ENCODE measurements at regions not wholly inside any gene's neighbourhood (a gene's known extent, or its start where the extent isn't known, plus 50 kb on each side); places are given as distances from the start of the nearest gene placed in this dataset.
"Not testable (repeated sequence)": the region's sequence is repeated elsewhere in the genome, so short reads cannot be mapped to it uniquely, and the experiment has no call there.

- DNase-seq (ENCODE audit: low spot score) = no peak
Observed at GRCh38 chrX:27404366-27404765, 58.8 kb downstream of the PPP4R3C start.

GRCh38 chrX:27399146-27399456, 64.0 kb downstream of the PPP4R3C start:
- DNase-seq (ENCODE audit: low spot score) = no peak

- DNase-seq (ENCODE audit: low spot score) = no peak
Observed at GRCh38 chrX:27391623-27392022, 71.5 kb downstream of the PPP4R3C start.

- DNase-seq (ENCODE audit: low spot score) = no peak
Observed at GRCh38 chrX:27381419-27381818, 81.7 kb downstream of the PPP4R3C start.

- no peak for DNase-seq (ENCODE audit: low spot score)
Observed at GRCh38 chrX:27380163-27380845, 82.8 kb downstream of the PPP4R3C start.

GRCh38 chrX:27354021-27354420, 109.1 kb downstream of the PPP4R3C start:
- no peak for DNase-seq (ENCODE audit: low spot score)

- DNase-seq (ENCODE audit: low spot score) = no peak
Observed at GRCh38 chrX:27350476-27350875, 112.7 kb downstream of the PPP4R3C start.

GRCh38 chrX:27336466-27337091, 126.6 kb downstream of the PPP4R3C start:
- peak; percentile 18 for DNase-seq (ENCODE audit: low spot score)

- no peak for DNase-seq (ENCODE audit: low spot score)
Observed at GRCh38 chrX:27321632-27322031, 141.5 kb downstream of the PPP4R3C start.

- DNase-seq (ENCODE audit: low spot score) = no peak
Observed at GRCh38 chrX:27309406-27309805, 153.7 kb downstream of the PPP4R3C start.

GRCh38 chrX:27307546-27307945, 155.6 kb downstream of the PPP4R3C start:
- DNase-seq (ENCODE audit: low spot score) = no peak

- DNase-seq (ENCODE audit: low spot score) = not testable (repeated sequence)
Observed at GRCh38 chrX:27292552-27292951, 170.6 kb downstream of the PPP4R3C start.

- no peak for DNase-seq (ENCODE audit: low spot score)
Observed at GRCh38 chrX:27276751-27277150, 186.4 kb downstream of the PPP4R3C start.

GRCh38 chrX:27254656-27255055, 208.5 kb downstream of the PPP4R3C start:
- no peak for DNase-seq (ENCODE audit: low spot score)

- DNase-seq (ENCODE audit: low spot score) = no peak
Observed at GRCh38 chrX:27251369-27251768, 211.8 kb downstream of the PPP4R3C start.

GRCh38 chrX:27242581-27242980, 220.6 kb downstream of the PPP4R3C start:
- no peak for DNase-seq (ENCODE audit: low spot score)

GRCh38 chrX:27241981-27242380, 221.2 kb downstream of the PPP4R3C start:
- DNase-seq (ENCODE audit: low spot score) = no peak

- DNase-seq (ENCODE audit: low spot score) = not testable (repeated sequence)
Observed at GRCh38 chrX:27240042-27240441, 223.1 kb downstream of the PPP4R3C start.

GRCh38 chrX:27236681-27237080, 226.5 kb downstream of the PPP4R3C start:
- DNase-seq (ENCODE audit: low spot score) = no peak

GRCh38 chrX:27229721-27230120, 233.4 kb downstream of the PPP4R3C start:
- DNase-seq (ENCODE audit: low spot score) = no peak

GRCh38 chrX:27222661-27223060, 240.5 kb downstream of the PPP4R3C start:
- no peak for DNase-seq (ENCODE audit: low spot score)

- no peak for DNase-seq (ENCODE audit: low spot score)
Observed at GRCh38 chrX:27186671-27187070, 276.5 kb downstream of the PPP4R3C start.

GRCh38 chrX:27163236-27163635, 299.9 kb downstream of the PPP4R3C start:
- DNase-seq (ENCODE audit: low spot score) = no peak

GRCh38 chrX:27162496-27162895, 300.6 kb downstream of the PPP4R3C start:
- no peak for DNase-seq (ENCODE audit: low spot score)
